ENCODE measurements at regions not wholly inside any gene's neighbourhood (a gene's known extent, or its start where the extent isn't known, plus 50 kb on each side); places are given as distances from the start of the nearest gene placed in this dataset.

- DNase-seq: no peak
Measured at GRCh38 chr7:35581605-35582210, 113.2 kb downstream of the HERPUD2 start.

GRCh38 chr7:35576031-35576573 is 118.8 kb downstream of the HERPUD2 start:
- DNase-seq: no peak

- DNase-seq: no peak
Measured at GRCh38 chr7:35571611-35572240, 123.2 kb downstream of the HERPUD2 start.

- no peak for DNase-seq
Measured at GRCh38 chr7:35570937-35571336, 124.0 kb downstream of the HERPUD2 start.

GRCh38 chr7:35565927-35566326 is 129.0 kb downstream of the HERPUD2 start:
- DNase-seq: no peak

- no peak for DNase-seq
Measured at GRCh38 chr7:35558841-35559240, 136.1 kb downstream of the HERPUD2 start.

- no peak for DNase-seq
Measured at GRCh38 chr7:35556515-35557471, 138.1 kb downstream of the HERPUD2 start.

- DNase-seq: no peak
Measured at GRCh38 chr7:35555934-35556333, 139.0 kb downstream of the HERPUD2 start.

GRCh38 chr7:35555386-35555785 is 139.5 kb downstream of the HERPUD2 start:
- no peak for DNase-seq

GRCh38 chr7:35553519-35553918 is 141.4 kb downstream of the HERPUD2 start:
- DNase-seq: no peak

- DNase-seq: no peak
Measured at GRCh38 chr7:35552691-35553090, 142.2 kb downstream of the HERPUD2 start.

GRCh38 chr7:35551321-35552081 is 143.4 kb downstream of the HERPUD2 start:
- DNase-seq: no peak

GRCh38 chr7:35550831-35551230 is 144.1 kb downstream of the HERPUD2 start:
- no peak for DNase-seq

- DNase-seq: no peak
Measured at GRCh38 chr7:35549781-35550180, 145.2 kb downstream of the HERPUD2 start.

GRCh38 chr7:35548291-35548690 is 146.6 kb downstream of the HERPUD2 start:
- no peak for DNase-seq

- DNase-seq: no peak
Measured at GRCh38 chr7:35546691-35547429, 148.1 kb downstream of the HERPUD2 start.

GRCh38 chr7:35545831-35546230 is 149.1 kb downstream of the HERPUD2 start:
- DNase-seq: no peak

- DNase-seq: no peak
Measured at GRCh38 chr7:35544028-35544742, 150.8 kb downstream of the HERPUD2 start.

GRCh38 chr7:35537067-35538023 is 157.6 kb downstream of the HERPUD2 start:
- peak; percentile 52 to 80 (median 64) for DNase-seq

- DNase-seq: no peak
Measured at GRCh38 chr7:35536396-35536826, 158.5 kb downstream of the HERPUD2 start.
